HG02870 (cell line): ENCODE measurements at regions not wholly inside any gene's neighbourhood (a gene's known extent, or its start where the extent isn't known, plus 50 kb on each side); places are given as distances from the start of the nearest gene placed in this dataset.
"Not testable (repeated sequence)": the region's sequence is repeated elsewhere in the genome, so short reads cannot be mapped to it uniquely, and the experiment has no call there.

Experiments used
- ATAC-seq: cut with Tn5 transposase; IDR thresholded peaks from one replicate; pipeline ENCODE4 v1.9.1; 2021; ENCODE audit warnings: mild to moderate bottlenecking, moderate library complexity; ENCODE audit not compliant: unreplicated experiment

- ATAC-seq: no peak
These were observed 1776.2 kb downstream of the PCDH9 start for GRCh38 chr13:65453982-65454381.

DNA sequence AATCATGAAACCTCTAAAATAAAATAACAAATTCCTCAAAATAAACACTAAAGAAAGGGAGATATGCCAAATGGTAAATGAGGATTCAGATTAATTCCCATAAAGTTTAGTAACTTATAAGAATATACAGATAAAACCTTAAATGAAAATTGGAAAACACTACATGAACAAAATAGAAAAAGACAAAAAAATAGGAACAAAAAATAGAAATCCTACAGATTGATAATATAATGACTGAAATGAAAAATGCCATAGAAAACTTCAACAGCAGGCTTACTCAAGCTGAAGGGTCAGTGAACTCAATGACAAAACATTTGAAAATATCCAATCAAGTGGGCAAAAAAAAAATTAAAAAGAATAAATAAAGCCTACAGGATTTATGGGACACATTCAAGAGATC is 1784.8 kb downstream of the PCDH9 start:
- no peak for ATAC-seq

GRCh38 chr13:65435590-65435989 is 1794.5 kb downstream of the PCDH9 start:
- no peak for ATAC-seq

DNA sequence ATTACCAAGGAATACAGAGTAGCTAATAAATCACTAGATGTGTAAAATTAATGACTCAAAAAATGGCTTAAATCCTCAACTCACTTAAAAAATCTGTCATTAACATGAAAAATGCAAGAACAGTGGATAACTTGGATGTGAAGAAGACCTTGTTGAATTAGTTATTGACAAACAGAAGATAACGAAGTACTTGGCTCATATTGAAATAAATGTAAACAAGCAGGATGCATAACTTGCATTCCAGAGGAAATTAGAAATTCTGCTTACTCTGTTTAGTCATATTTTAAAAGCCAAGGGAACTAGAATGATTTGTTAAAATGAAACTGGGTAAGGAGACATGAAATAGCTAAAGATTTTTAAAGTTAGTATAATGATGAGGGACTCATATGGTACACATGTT is 1812.2 kb downstream of the PCDH9 start:
- no peak for ATAC-seq

DNA sequence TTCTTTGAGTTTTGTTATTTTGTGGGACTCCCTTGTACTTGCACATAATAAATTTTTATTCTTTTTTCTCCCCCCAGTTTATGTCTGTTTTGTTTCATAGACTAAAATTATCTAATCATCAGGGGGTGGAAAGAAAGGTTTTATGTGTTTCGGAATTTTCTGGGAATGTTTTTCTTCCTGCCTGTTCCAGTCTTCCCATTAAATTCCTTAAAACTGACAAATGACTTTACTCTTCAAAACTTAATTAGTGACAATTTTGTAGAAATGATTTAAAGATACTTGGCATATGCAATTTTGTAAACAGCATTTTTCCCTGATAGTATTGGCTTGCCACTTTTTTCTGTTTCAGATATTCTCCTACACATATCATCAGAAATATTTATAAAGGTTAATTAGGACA is 1813.4 kb downstream of the PCDH9 start:
- ATAC-seq: no peak

DNA sequence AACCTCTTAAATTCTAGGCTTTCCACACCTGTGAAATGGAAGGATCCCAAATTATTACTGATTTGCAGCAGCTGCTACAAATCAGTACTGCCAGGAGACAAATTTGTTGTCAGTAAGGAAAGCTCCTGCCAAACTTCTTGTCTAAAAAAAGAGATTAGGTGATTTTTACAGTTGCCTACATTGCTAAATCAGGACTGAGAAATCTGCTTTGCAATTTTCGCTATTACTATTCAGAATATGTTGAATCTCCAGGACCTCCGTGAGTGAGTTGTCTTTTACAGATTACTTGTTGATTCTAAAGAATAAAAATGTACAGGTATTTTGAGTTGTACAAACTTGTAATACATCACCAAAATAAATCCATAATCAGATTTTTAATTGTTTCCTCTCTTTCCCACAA is 1815.9 kb downstream of the PCDH9 start:
- ATAC-seq: no peak

- no peak for ATAC-seq
These were observed 1818.6 kb downstream of the PCDH9 start for GRCh38 chr13:65411521-65411920.

DNA sequence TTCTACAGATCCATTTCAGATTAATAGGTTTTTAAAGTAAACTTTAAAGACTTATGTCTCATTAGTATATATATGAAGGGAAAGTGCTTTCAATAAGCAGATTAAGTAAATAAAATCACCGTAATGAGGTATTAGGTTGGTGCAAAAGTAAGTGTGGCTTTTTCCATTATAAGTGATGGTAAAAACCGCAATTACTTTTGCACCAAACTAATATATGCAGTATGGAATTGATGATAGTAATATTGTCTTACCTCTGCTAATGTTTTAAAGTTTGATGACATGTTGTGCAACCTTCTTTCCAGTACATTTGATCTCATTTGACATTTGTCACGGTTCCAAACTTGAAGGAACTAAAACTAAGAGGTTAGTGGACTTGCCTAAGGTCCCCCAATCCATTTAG is 1819.3 kb downstream of the PCDH9 start:
- no peak for ATAC-seq

GRCh38 chr13:65401315-65401714 is 1828.8 kb downstream of the PCDH9 start:
- no peak for ATAC-seq

- ATAC-seq: no peak
These were observed 1829.4 kb downstream of the PCDH9 start for GRCh38 chr13:65400702-65401101.

- ATAC-seq: no peak
These were observed 1842.3 kb downstream of the PCDH9 start for GRCh38 chr13:65387743-65388347.

- no peak for ATAC-seq
These were observed 1851.1 kb downstream of the PCDH9 start for GRCh38 chr13:65378943-65379519.

DNA sequence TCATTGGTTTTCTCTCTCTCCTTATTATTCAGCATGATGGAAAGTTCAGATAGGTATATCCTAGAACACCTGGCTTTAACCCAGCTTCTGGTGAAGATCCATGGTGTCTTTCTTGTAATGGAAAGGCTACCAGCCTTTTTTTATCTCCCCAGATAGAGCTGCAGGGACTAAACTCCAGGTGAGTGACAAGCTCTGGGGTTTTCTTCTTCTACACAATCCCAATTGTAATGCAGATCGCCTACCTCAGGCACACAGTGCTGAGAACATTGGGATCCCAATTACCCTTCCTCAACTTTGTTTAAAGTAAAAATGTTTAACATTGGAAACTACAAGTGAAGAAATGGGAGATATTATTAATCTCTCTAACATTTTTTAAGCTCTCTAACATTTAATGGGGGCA is 1851.7 kb downstream of the PCDH9 start:
- ATAC-seq: no peak

DNA sequence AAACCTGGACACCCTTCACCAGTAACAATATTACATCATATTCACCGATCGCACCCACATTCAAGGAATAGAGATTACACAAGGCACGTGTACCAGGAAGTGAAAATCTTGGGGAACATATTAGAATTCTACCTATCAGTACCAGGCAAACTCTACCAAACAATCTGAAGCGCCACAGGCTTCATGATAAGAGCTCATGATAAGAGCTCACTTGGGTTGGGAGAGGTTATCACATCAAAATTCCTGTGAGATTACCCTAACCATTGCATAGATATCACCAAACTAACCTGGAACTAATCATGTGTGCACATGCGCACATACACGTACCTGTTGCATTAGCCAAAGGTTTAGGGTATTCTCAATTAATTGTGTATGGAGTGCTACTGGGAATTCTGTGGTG is 1861.3 kb downstream of the PCDH9 start:
- ATAC-seq: no peak

DNA sequence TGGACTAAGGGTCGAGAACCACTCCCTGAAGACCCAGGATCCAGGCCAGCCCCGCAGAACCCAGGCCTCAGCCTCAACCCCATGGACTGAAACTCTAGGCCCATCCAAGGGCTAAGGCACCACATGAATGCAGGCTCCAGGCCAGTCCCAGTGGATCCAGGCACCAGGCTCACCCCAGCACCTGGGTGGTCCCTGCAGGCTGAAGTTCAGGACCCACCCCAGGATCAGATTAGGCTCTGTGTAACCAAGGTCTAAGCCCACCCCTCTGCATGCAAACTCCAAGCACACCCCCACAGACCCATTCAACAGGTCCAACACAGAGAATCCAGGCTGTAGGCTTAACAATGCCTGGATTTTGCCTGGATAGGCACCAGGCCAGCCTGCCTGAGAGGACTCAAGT is 1876.2 kb downstream of the PCDH9 start:
- ATAC-seq: no peak

DNA sequence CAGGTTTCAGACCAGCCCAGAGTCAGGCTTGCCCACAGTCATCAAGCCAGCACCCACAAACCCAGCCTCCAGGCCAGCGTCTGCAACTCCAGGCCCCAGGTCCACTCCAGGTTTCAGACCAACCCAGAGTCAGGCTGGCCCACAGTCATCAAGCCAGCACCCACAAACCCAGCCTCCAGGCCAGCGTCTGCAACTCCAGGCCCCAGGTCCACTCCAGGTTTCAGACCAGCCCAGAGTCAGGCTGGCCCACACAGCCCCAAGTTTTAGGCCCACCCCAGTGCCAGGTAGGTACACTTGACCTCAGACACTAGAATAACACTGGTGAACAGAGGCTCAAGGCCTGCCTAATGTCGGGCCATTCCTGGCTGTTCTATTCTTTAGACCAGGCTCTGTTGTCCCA is 1877.0 kb downstream of the PCDH9 start:
- ATAC-seq: not testable (repeated sequence)

- ATAC-seq: no peak
These were observed 1882.6 kb downstream of the PCDH9 start for GRCh38 chr13:65347420-65348030.

- ATAC-seq: no peak
These were observed 1886.1 kb downstream of the PCDH9 start for GRCh38 chr13:65343898-65344663.

DNA sequence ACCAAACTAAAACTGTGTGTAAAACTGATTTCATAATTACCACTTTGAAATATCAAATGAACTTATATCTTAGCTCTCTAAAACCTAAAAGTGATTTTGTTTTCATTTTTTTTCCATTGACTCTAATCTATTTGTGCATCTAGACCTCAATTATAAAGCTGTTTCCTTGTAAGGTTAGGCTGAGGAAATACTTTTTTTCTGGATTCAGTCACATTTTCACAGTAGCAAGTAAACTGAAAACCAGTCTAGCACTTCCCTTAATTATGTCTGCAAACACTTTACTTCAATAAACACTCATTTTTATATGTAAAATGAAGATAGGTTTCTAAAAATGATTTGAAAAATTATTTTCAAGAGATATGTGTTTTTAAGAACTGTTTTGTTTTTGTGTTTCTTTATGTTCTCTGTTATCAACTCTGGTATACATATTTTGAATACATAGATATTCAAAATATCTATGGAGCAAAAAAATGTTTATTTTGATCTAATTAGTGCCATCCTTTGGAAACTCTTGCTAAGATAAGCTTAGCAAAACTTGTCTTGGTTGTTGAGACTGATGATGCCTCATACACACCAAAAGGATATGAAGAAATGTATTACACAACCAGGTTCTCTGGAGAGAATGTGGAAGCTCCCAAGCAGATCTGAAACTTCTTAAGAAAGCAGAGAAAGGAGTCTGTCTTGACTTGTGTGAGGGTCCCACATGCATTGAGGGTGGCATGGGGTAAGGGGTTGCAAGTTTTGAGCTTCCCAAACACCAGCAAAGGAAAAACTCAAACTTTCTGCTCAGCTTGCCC is 1887.4 kb downstream of the PCDH9 start:
- ATAC-seq: no peak

DNA sequence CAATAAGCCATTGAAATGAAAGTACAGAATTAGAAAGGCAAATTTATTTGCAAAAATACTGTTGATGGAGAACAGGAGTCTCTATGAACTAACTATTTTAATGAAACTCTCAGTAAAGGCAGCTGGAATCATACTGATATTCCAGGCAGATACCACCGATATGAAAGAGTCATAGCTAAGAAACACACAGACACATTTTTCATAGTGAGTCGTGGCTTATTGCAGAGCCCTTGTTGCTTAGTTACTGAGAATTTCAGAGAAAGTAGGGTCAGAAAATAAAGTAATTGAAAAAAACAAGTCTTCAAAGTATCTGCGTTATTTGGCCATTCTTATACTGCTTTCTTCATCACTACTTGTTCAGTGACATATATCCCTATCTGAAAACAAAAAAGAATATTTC is 1890.9 kb downstream of the PCDH9 start:
- ATAC-seq: no peak

DNA sequence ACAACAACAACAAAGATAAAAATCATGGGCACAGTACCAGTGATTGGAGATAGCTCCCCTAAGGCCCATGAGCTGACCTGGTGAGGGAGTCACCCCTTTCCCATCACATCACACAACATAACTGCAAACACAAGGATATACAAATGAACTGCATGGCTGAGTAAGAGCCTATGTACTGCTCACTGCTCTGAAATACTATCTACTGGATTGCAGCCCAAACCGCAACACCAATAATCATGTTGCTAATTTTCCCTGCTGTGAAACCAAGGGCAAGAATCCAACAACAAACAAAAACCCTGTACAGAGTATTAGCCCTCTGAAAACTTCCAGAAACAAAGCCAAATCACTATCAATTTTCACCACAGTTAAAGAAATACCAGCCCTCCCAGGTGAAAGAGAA is 1893.2 kb downstream of the PCDH9 start:
- ATAC-seq: no peak
